ENCODE measurements at regions not wholly inside any gene's neighbourhood (a gene's known extent, or its start where the extent isn't known, plus 50 kb on each side); places are given as distances from the start of the nearest gene placed in this dataset.

DNA sequence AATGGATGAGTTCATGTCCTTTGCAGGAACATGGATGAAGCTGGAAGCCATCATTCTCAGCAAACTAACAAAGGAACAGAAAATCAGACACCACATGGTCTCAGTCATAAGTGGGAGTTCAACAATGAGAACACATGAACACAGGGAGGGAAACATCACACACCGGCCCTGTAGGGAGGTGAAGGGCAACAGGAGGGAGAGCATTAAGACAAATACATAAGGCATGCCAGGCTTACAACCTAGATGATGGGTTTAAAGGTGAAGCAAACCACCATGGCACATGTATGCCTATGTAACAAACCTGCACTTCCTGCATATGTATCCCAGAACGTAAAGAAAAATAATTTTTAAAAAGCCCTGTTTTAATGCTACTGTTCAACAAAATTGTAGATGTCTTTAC, 914.2 kb upstream of the ATXN7L3B start:
- Histone ChIP-seq H3K9ac (no peak overlapping the region), H3K27ac (no peak overlapping the region), H3K36me3 (ENCODE audit: control insufficient read depth, insufficient read depth, low read length) (no peaks in the 10 kb centered on the region), H3K4me1 (no peaks in the 10 kb centered on the region), H3K27me3 (ENCODE audit: control insufficient read depth, insufficient read depth, low read length) (no peaks in the 10 kb centered on the region), H2AFZ (no peak overlapping the region), H3K4me2 (ENCODE audit: low read length) (no peak overlapping the region), H3K9me3 (ENCODE audit: control insufficient read depth, low read length) (no peaks in the 10 kb centered on the region), H3K4me3 (ENCODE audit: low read depth, low read length) (no peak overlapping the region), H3K79me2 (no peaks in the 10 kb centered on the region)
- TF ChIP-seq, protein P1, sequence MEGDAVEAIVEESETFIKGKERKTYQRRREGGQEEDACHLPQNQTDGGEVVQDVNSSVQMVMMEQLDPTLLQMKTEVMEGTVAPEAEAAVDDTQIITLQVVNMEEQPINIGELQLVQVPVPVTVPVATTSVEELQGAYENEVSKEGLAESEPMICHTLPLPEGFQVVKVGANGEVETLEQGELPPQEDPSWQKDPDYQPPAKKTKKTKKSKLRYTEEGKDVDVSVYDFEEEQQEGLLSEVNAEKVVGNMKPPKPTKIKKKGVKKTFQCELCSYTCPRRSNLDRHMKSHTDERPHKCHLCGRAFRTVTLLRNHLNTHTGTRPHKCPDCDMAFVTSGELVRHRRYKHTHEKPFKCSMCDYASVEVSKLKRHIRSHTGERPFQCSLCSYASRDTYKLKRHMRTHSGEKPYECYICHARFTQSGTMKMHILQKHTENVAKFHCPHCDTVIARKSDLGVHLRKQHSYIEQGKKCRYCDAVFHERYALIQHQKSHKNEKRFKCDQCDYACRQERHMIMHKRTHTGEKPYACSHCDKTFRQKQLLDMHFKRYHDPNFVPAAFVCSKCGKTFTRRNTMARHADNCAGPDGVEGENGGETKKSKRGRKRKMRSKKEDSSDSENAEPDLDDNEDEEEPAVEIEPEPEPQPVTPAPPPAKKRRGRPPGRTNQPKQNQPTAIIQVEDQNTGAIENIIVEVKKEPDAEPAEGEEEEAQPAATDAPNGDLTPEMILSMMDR (IDR thresholded peaks at IDR 0.05): no peak

DNA sequence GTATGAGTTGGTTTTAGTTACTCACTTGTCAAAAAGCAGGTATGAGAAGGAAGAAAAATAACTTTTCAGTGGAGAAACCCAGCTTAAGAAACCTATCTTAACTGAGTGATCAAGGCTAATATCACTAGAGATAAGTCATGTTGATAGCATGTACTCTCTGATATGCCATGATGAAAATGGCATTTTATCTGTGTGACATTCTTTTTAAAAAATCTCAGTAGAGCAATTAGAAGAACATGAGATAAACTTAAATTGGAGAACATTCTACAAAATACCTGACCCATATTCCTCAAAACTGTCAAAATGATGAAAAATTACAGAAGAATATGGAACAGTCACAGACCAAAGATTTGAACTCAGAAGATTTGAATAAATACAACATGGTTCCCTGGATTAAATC, 912.4 kb upstream of the ATXN7L3B start:
- H3K27ac ChIP-seq: no peak overlapping the region

DNA sequence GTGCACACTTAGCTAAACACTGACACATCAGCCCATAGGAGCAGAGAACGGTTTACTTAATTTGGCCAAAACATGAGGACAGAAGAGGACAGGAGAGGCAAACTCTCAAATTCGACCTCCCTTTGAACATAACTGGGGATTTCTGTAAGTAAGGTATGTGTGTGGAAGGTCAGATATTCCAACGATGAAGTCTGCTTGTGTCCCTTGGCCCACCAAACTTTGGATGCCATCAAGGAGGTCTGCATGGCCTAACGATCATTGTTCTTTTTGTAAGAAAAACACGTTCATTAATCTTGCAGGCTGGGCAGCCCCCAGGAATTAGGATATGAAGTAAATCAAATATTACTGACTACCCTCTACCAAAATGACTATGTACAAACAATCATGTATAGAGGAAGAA, 908.5 kb upstream of the ATXN7L3B start:
- no peaks in the 10 kb centered on the region for H3K27me3 ChIP-seq (ENCODE audit: control insufficient read depth, insufficient read depth, low read length)
- no peak overlapping the region for H3K27ac ChIP-seq
- no peaks in the 10 kb centered on the region for H3K36me3 ChIP-seq (ENCODE audit: control insufficient read depth, insufficient read depth, low read length)
- TF ChIP-seq, protein P1 (IDR thresholded peaks at IDR 0.05): no peak
- no peak overlapping the region for H3K4me2 ChIP-seq (ENCODE audit: low read length)
- no peak overlapping the region for H3K9ac ChIP-seq
- H3K9me3 ChIP-seq (ENCODE audit: control insufficient read depth, low read length): no peaks in the 10 kb centered on the region
- no peak overlapping the region for H2AFZ ChIP-seq
- H3K4me1 ChIP-seq: no peaks in the 10 kb centered on the region
- no peaks in the 10 kb centered on the region for H3K79me2 ChIP-seq
- H3K4me3 ChIP-seq (ENCODE audit: low read depth, low read length): no peak overlapping the region

More for the DNA sequence above, 912.4 kb upstream of the ATXN7L3B start:
- Histone ChIP-seq H3K9me3 (ENCODE audit: control insufficient read depth, low read length) (no peaks in the 10 kb centered on the region), H3K79me2 (no peaks in the 10 kb centered on the region), H3K4me1 (no peaks in the 10 kb centered on the region), H3K36me3 (ENCODE audit: control insufficient read depth, insufficient read depth, low read length) (no peaks in the 10 kb centered on the region), H3K9ac (no peak overlapping the region), H2AFZ (no peak overlapping the region), H3K27me3 (ENCODE audit: control insufficient read depth, insufficient read depth, low read length) (no peaks in the 10 kb centered on the region), H3K4me2 (ENCODE audit: low read length) (no peak overlapping the region), H3K4me3 (ENCODE audit: low read depth, low read length) (no peak overlapping the region)
- TF ChIP-seq, protein P1 (IDR thresholded peaks at IDR 0.05): no peak

DNA sequence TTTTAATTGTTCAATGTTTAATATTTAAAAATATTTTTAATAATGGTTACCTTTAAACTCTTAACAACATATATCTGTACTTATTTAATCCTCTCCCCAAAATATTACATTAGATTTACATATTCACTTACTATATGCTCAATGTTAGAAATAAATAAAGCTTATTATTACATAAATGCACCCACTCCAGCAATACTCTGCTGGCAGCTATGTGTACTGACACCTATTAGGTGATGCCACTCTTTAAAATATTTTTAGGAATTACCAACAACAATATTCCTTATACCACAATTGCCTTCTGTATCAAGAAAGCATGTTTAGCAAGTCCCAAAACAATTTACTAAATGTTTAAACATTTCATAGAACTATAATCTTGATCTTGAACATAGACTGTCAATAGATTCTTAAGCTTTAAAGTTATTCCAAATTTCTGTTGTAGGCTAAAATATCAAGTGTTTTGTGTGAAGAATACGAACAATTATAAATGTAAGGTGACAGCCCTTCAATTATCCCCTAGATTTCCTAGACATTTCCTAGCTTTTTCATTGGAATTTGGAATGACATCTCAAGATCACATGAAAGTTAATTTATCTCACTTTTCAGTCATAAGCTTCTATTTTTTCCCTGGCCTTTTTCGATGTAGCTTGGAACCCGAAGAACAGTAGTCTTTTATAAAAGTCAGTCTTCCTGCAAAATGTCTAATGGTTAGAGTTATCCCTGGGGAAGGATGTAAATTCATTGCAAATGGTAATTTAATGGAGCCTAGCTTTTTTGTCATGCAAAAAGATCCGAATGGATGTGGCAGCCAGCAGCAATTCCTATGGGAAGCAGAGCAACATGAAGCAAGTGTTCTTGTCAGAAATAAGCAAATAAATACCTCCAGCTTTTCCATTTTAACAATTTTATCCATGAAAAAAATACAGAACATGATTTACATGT, 907.5 kb upstream of the ATXN7L3B start:
- H3K9me3 ChIP-seq (ENCODE audit: control insufficient read depth, low read length): no peaks in the 10 kb centered on the region
- H3K79me2 ChIP-seq: no peaks in the 10 kb centered on the region
- no peaks in the 10 kb centered on the region for H3K4me1 ChIP-seq
- H3K27ac ChIP-seq: no peak overlapping the region
- H3K36me3 ChIP-seq (ENCODE audit: control insufficient read depth, insufficient read depth, low read length): no peaks in the 10 kb centered on the region
- H3K27me3 ChIP-seq (ENCODE audit: control insufficient read depth, insufficient read depth, low read length): no peaks in the 10 kb centered on the region
- no peak overlapping the region for H3K4me2 ChIP-seq (ENCODE audit: low read length)
- no peak overlapping the region for H2AFZ ChIP-seq
- H3K9ac ChIP-seq: no peak overlapping the region
- TF ChIP-seq, protein P1 (IDR thresholded peaks at IDR 0.05): no peak
- H3K4me3 ChIP-seq (ENCODE audit: low read depth, low read length): no peak overlapping the region

DNA sequence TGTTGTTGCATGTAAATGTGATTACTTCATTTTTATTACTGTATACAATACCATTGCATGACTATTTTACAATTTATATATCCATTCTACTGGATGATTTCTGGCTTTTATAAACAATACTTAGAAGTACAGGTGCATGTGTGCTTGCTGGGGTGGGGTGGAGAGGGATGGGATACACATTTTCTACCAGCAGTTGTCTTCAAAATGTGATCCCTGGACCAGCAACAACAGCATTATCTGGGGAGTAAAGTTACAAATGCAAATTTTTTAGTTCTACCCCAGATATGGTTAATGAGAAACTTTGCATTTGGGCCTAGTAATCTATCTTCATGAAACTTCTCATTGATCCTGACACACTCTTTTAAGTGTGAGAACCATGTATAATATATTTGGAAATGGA, 905.4 kb upstream of the ATXN7L3B start:
- H3K27ac ChIP-seq: no peak overlapping the region
- H3K9me3 ChIP-seq (ENCODE audit: control insufficient read depth, low read length): no peaks in the 10 kb centered on the region
- H3K4me3 ChIP-seq (ENCODE audit: low read depth, low read length): no peak overlapping the region
- no peak overlapping the region for H3K4me2 ChIP-seq (ENCODE audit: low read length)
- no peak overlapping the region for H2AFZ ChIP-seq
- no peaks in the 10 kb centered on the region for H3K79me2 ChIP-seq
- no peaks in the 10 kb centered on the region for H3K27me3 ChIP-seq (ENCODE audit: control insufficient read depth, insufficient read depth, low read length)
- no peaks in the 10 kb centered on the region for H3K36me3 ChIP-seq (ENCODE audit: control insufficient read depth, insufficient read depth, low read length)
- TF ChIP-seq, protein P1 (IDR thresholded peaks at IDR 0.05): no peak
- no peaks in the 10 kb centered on the region for H3K4me1 ChIP-seq
- H3K9ac ChIP-seq: no peak overlapping the region
